ENCODE measurements at regions not wholly inside any gene's neighbourhood (a gene's known extent, or its start where the extent isn't known, plus 50 kb on each side); places are given as distances from the start of the nearest gene placed in this dataset.

- no peak for TF ChIP-seq ZNF8 (CRISPR knock-in tag; IDR thresholded peaks at IDR 0.05)
- no peak for TF ChIP-seq OSR1 (CRISPR knock-in tag; IDR thresholded peaks at IDR 0.05)
- TF ChIP-seq TSHZ2 (CRISPR knock-in tag; IDR thresholded peaks at IDR 0.05) = no peak
- no peak for TF ChIP-seq CREB5 (CRISPR knock-in tag; IDR thresholded peaks at IDR 0.05; ENCODE audit: low read depth)
- no peak for TF ChIP-seq RARB (CRISPR knock-in tag; IDR thresholded peaks at IDR 0.05)
- TF ChIP-seq ARNTL (CRISPR knock-in tag; IDR thresholded peaks at IDR 0.05; ENCODE audit: borderline replicate concordance, low read depth) = no peak
- TF ChIP-seq ESRRG (CRISPR knock-in tag; IDR thresholded peaks at IDR 0.05) = no peak
- no peak for TF ChIP-seq ZNF70 (CRISPR knock-in tag; IDR thresholded peaks at IDR 0.05)
- no peak for TF ChIP-seq PPARA (CRISPR knock-in tag; IDR thresholded peaks at IDR 0.05; ENCODE audit: borderline replicate concordance)
- no peak for TF ChIP-seq CSDC2 (CRISPR knock-in tag; IDR thresholded peaks at IDR 0.05)
- TF ChIP-seq POU6F1 (CRISPR knock-in tag; IDR thresholded peaks at IDR 0.05; ENCODE audit: borderline replicate concordance, low read depth) = no peak
- no peak for TF ChIP-seq ZC3H10 (CRISPR knock-in tag; IDR thresholded peaks at IDR 0.05)
- no peak for TF ChIP-seq TCF4 (CRISPR knock-in tag; IDR thresholded peaks at IDR 0.05; ENCODE audit: borderline replicate concordance)
- TF ChIP-seq ZFP30 (CRISPR knock-in tag; IDR thresholded peaks at IDR 0.05) = no peak
- no peak for TF ChIP-seq TOX (CRISPR knock-in tag; IDR thresholded peaks at IDR 0.05; ENCODE audit: borderline replicate concordance)
- no peak for TF ChIP-seq GLIS3 (CRISPR knock-in tag; IDR thresholded peaks at IDR 0.05)
- TF ChIP-seq BACH2 (CRISPR knock-in tag; IDR thresholded peaks at IDR 0.05; ENCODE audit: borderline replicate concordance) = no peak
- TF ChIP-seq ZFP3 (CRISPR knock-in tag; IDR thresholded peaks at IDR 0.05) = no peak
- no peak for ATAC-seq
Measured at GRCh38 chr6:128719786-128720185, 163.2 kb upstream of the LAMA2 start.

- peak; percentile 91 for ATAC-seq
- TF ChIP-seq TOX (CRISPR knock-in tag; IDR thresholded peaks at IDR 0.05; ENCODE audit: borderline replicate concordance) = peak; percentile 59; the same call in 1 of the 2 replicates
- TF ChIP-seq ZNF565 (CRISPR knock-in tag; conservative IDR thresholded peaks at IDR 0.05; ENCODE audit: low read depth) = no peak
Measured at GRCh38 chr6:128713461-128713860, 169.5 kb upstream of the LAMA2 start.

- ATAC-seq = peak; percentile 61
- no peak for TF ChIP-seq SNAI2 (CRISPR knock-in tag; IDR thresholded peaks at IDR 0.05)
- TF ChIP-seq ESRRG (CRISPR knock-in tag; IDR thresholded peaks at IDR 0.05) = no peak
- TF ChIP-seq OSR1 (CRISPR knock-in tag; IDR thresholded peaks at IDR 0.05) = no peak
Measured at GRCh38 chr6:128712898-128713297, 170.0 kb upstream of the LAMA2 start.

GRCh38 chr6:128711149-128711548 is 171.8 kb upstream of the LAMA2 start:
- TF ChIP-seq TCF4 (CRISPR knock-in tag; IDR thresholded peaks at IDR 0.05; ENCODE audit: borderline replicate concordance) (no peak), ZC3H10 (CRISPR knock-in tag; IDR thresholded peaks at IDR 0.05) (no peak), OSR1 (CRISPR knock-in tag; IDR thresholded peaks at IDR 0.05) (no peak), RARB (CRISPR knock-in tag; IDR thresholded peaks at IDR 0.05) (no peak), CREB5 (CRISPR knock-in tag; IDR thresholded peaks at IDR 0.05; ENCODE audit: low read depth) (no peak), TOX (CRISPR knock-in tag; IDR thresholded peaks at IDR 0.05; ENCODE audit: borderline replicate concordance) (no peak), ARNTL (CRISPR knock-in tag; IDR thresholded peaks at IDR 0.05; ENCODE audit: borderline replicate concordance, low read depth) (no peak), CSDC2 (CRISPR knock-in tag; IDR thresholded peaks at IDR 0.05) (no peak), ZNF70 (CRISPR knock-in tag; IDR thresholded peaks at IDR 0.05) (no peak)
- no peak for ATAC-seq

- ATAC-seq = peak; percentile 54
- TF ChIP-seq ARNTL (CRISPR knock-in tag; IDR thresholded peaks at IDR 0.05; ENCODE audit: borderline replicate concordance, low read depth) = no peak
- TF ChIP-seq ESRRG (CRISPR knock-in tag; IDR thresholded peaks at IDR 0.05) = no peak
- TF ChIP-seq CREB5 (CRISPR knock-in tag; IDR thresholded peaks at IDR 0.05; ENCODE audit: low read depth) = no peak
- TF ChIP-seq RARB (CRISPR knock-in tag; IDR thresholded peaks at IDR 0.05) = no peak
- no peak for TF ChIP-seq OSR1 (CRISPR knock-in tag; IDR thresholded peaks at IDR 0.05)
- no peak for TF ChIP-seq TCF4 (CRISPR knock-in tag; IDR thresholded peaks at IDR 0.05; ENCODE audit: borderline replicate concordance)
- no peak for TF ChIP-seq ZNF565 (CRISPR knock-in tag; conservative IDR thresholded peaks at IDR 0.05; ENCODE audit: low read depth)
- no peak for TF ChIP-seq TOX (CRISPR knock-in tag; IDR thresholded peaks at IDR 0.05; ENCODE audit: borderline replicate concordance)
- TF ChIP-seq PATZ1 (CRISPR knock-in tag; IDR thresholded peaks at IDR 0.05; ENCODE audit: borderline replicate concordance) = no peak
- TF ChIP-seq ZNF8 (CRISPR knock-in tag; IDR thresholded peaks at IDR 0.05) = no peak
Measured at GRCh38 chr6:128710315-128710714, 172.6 kb upstream of the LAMA2 start.

Data from SK-N-SH treated with all-trans-retinoic acid at 6 μM for 48 hours (cell line).